Stimulated activated effector memory CD8-positive, alpha-beta T cell treated with anti-CD3 and anti-CD28 coated beads, Interleukin-12 subunit alpha, Interleukin-12 subunit beta, amount 100 ng/mL, for 72 hours (primary cell): ENCODE measurements at regions not wholly inside any gene's neighbourhood (a gene's known extent, or its start where the extent isn't known, plus 50 kb on each side); places are given as distances from the start of the nearest gene placed in this dataset.
"Not testable (repeated sequence)": the region's sequence is repeated elsewhere in the genome, so short reads cannot be mapped to it uniquely, and the experiment has no call there.

Experiments
- ATAC-seq: fragments of 150-1000 bp; cut with Tn5 transposase; 2 replicates; pipeline ENCODE4 v1.10.0; 2021
- DNase-seq, 2 donors: peaks; one replicate each; pipeline ENCODE4 v3.0.0; 2021 to 2022; ENCODE audit warnings: low spot score in 2 of 2
- H3K27ac Mint-ChIP-seq: one replicate; pipeline ENCODE4 v1.8.0; 2022; ENCODE audit warnings: mild to moderate bottlenecking, mixed read lengths
- H3K36me3 Mint-ChIP-seq: one replicate; pipeline ENCODE4 v1.8.0; 2022; ENCODE audit warnings: mild to moderate bottlenecking, mixed read lengths
- H3K4me1 Mint-ChIP-seq: one replicate; pipeline ENCODE4 v1.8.0; 2022; ENCODE audit warnings: mixed read lengths
- H3K4me3 Mint-ChIP-seq: one replicate; pipeline ENCODE4 v1.8.0; 2022; ENCODE audit warnings: mild to moderate bottlenecking, mixed read lengths
- H3K9me3 Mint-ChIP-seq: one replicate; pipeline ENCODE4 v1.8.0; 2022; ENCODE audit warnings: mixed read lengths

DNA sequence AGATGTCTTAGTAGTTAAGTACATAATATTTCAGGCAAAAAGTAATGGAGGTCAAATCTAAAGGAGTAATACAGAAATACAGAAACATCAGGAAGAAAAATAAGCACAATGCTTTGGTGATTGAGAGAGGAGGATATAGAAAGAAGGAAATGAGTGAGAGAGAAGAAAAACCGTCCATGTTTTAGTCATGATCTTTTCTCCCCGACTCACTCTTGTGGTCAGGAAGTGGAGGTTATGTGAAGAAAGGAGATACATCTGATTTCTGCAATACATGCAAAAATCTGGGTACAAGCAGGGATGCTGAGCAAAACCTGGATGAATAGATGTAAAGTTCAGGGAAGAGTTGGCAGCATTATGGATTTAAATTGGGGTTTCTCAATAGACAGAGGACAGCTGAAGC, 1122.5 kb downstream of the SORCS3 start:
- Mint-ChIP-seq H3K36me3 (no peaks in the 10 kb centered on the region), H3K4me1 (no peaks in the 10 kb centered on the region), H3K9me3 (peaks cover 23% of the 10 kb centered on the region), H3K27ac (no peak overlapping the region), H3K4me3 (no peak overlapping the region)
- ATAC-seq (no peak), DNase-seq (no peak)

DNA sequence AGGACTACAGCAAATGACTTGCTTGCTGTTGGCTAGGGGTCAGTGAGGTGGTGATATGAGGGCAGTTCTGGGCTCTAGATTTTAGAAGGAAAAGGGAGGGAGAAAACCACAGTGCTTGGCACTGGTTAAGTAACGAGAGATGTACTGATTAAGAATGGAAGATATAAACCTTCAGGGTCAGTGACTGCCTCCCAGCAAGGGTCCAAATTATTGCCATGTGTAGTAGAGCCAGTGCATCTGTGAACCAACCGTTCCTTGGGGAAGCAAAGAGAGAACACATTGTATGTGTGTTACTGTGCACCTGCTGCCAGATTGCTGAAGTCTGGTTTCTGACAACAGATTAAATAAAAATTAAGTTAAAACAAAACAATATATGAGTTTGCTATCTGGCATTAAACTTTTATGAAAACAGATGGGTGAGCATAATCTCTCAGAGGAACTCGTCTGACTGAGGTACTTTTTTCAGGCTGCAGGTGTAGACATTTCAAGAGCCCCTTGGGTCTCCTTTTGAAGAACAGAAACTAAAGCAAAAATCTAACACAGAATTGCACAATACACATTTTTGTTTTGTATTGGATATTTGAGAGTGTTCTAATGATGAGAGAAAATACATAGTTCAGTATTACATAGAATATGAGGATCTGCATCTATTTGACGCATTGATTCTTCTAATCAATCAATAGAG, 1120.6 kb downstream of the SORCS3 start:
- H3K9me3 Mint-ChIP-seq: peaks cover 24% of the 10 kb centered on the region
- DNase-seq: no peak
- no peaks in the 10 kb centered on the region for H3K4me1 Mint-ChIP-seq
- H3K36me3 Mint-ChIP-seq: no peaks in the 10 kb centered on the region
- ATAC-seq: no peak
- no peak overlapping the region for H3K27ac Mint-ChIP-seq
- no peak overlapping the region for H3K4me3 Mint-ChIP-seq

DNA sequence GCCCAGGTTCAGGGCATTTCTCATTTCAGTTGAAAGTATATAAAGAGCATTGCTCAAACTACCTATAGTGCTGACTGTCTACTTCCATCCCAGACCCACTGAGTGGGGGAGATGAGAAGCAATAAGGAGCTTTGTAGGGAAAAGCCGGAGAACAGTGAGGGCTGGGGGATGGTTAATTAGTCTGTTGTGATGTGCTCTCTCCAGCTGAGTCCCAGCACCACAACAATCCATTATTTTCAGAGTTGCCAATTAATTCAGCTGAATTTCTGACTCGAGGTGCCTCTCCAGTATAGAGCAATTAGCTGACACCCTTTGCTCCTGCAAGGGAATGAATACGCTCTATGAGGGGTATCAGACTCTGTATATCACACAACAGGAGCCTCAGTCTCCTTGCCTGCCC, 1118.6 kb downstream of the SORCS3 start:
- peaks cover 22% of the 10 kb centered on the region for H3K9me3 Mint-ChIP-seq
- ATAC-seq (no peak), DNase-seq (no peak)
- H3K27ac Mint-ChIP-seq: no peak overlapping the region
- H3K36me3 Mint-ChIP-seq: no peaks in the 10 kb centered on the region
- no peaks in the 10 kb centered on the region for H3K4me1 Mint-ChIP-seq
- no peak overlapping the region for H3K4me3 Mint-ChIP-seq

DNA sequence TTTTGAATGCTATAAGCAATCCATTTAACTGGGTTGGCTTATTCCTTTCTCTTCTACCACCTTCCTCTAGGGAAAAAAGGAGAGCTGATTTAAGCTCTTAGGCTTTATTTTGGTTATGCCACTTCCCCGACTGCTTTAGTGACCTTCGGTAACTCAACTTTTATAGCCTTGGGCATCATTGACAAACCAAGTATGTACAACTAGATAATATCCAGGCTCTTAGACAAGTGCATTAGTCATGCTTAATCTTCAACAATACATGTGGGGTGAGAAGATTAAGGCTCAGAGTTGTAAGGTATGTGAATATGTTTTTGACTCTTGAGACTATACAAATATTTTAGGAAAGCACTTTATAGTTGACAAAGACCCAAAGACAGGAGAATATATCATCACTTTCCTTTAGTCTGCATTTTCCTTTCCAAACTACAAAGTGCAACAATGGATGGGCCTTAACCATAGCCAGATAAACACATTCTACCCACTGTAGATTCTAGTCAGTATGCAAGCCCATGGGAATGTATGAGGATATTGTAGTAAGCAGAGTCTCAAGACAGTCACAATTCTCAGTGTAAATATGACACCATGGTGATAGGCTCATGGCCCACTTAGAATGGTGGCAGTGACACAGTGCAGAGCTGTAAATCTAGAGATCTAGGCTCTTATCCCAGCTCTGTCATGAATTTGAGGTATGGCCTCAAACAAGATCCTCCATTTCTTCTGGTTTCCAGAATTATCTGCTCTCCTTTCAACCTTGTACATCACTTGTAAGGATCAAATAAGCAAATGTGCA, 1117.3 kb downstream of the SORCS3 start:
- no peak for DNase-seq
- Mint-ChIP-seq H3K36me3 (no peaks in the 10 kb centered on the region), H3K9me3 (peaks cover 16% of the 10 kb centered on the region), H3K27ac (no peak overlapping the region), H3K4me3 (no peak overlapping the region), H3K4me1 (no peaks in the 10 kb centered on the region)
- ATAC-seq: no peak

DNA sequence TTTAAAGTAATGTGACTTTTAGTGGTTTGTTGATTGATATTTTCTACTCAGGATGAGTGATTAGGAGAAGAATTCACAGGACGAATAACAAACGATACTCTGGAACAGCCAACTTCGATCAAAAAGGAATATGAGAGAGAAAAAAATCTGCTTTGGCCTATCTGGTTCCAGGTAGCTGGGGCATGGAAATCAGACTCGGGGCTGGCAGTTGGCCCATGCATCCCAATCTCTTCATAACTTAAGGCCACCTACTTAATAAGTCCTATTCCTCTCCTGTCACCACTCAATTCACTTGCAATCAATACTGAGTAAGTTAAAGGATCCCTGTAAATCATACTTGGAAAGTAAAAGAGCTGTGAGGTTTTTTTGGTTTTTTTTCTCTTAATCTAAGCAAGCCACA, 1116.2 kb downstream of the SORCS3 start:
- DNase-seq (no peak), ATAC-seq (no peak)
- no peaks in the 10 kb centered on the region for H3K36me3 Mint-ChIP-seq
- no peak overlapping the region for H3K27ac Mint-ChIP-seq
- H3K9me3 Mint-ChIP-seq: peaks cover 12% of the 10 kb centered on the region
- H3K4me1 Mint-ChIP-seq: no peaks in the 10 kb centered on the region
- H3K4me3 Mint-ChIP-seq: no peak overlapping the region

DNA sequence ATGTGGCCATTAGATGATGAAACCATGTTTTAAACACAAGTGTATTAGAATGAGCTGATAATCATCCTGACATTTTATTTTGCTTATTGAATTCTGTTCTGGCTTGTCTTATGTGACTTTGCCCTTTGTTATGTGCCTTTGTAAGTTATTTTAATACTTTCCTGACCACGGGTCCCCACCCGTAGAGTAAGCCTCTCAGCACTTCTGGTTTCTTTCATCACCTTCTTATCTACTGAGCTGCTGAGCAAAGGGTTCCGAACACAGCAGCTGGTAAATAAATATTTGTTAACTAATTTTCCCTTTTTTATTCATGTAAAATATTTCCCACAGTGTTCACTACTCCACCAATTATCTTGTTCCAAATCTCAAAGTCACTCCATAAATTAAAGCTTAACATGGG, 1115.3 kb downstream of the SORCS3 start:
- no peaks in the 10 kb centered on the region for H3K4me1 Mint-ChIP-seq
- no peaks in the 10 kb centered on the region for H3K36me3 Mint-ChIP-seq
- DNase-seq (no peak), ATAC-seq (no peak)
- H3K9me3 Mint-ChIP-seq: peaks cover 9% of the 10 kb centered on the region
- no peak overlapping the region for H3K27ac Mint-ChIP-seq
- no peak overlapping the region for H3K4me3 Mint-ChIP-seq

DNA sequence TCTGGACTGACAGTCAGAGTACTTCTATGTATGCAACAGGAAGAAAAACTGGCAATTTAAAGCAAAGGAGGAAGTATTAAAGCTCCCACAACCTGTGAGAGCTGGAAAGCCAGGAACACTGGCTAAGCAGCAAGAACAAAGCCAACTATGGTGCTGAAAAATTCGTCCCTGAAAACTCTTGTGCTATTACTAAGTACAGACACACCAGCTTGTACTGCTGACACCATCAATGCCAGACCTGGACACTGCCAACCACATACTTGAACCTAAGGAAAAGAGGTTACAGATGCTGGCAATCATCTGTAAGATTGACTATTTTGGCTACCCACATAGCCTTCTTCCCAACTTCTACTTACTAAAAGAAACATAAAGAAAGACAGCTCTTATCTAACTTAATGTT, 1110.6 kb downstream of the SORCS3 start:
- peaks cover 13% of the 10 kb centered on the region for H3K9me3 Mint-ChIP-seq
- no peak overlapping the region for H3K27ac Mint-ChIP-seq
- H3K4me3 Mint-ChIP-seq: no peak overlapping the region
- DNase-seq (no peak), ATAC-seq (no peak)
- H3K4me1 Mint-ChIP-seq: no peaks in the 10 kb centered on the region
- H3K36me3 Mint-ChIP-seq: no peaks in the 10 kb centered on the region

DNA sequence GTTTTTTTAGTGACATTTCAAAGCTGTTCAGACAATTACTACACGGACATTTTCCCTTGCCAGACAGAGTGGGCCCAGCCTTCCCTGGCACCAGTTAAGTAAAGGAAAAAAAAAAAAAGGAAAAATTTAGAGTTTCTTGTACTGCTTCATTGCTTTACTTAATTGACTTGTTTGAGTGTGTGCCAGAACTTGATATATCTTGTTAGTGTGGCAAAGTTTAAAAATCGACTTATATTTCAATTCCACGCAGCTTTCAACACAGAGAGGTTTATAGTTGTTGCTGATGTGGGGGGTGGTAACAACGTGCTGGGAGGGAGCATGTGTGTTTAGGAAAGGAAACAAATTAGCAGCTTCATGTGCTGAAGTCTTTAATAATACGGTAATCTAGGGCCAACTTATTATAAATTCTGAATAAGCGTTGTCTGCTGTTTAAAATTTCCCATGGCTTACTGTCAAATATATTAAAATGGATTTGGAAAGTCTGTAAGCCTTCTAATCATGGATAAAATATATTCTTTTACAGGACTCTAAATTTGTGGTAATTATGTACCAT, 1104.6 kb downstream of the SORCS3 start:
- ATAC-seq (no peak), DNase-seq (no peak)
- Mint-ChIP-seq H3K4me1 (no peaks in the 10 kb centered on the region), H3K9me3 (peaks cover 19% of the 10 kb centered on the region), H3K27ac (no peak overlapping the region), H3K4me3 (no peak overlapping the region), H3K36me3 (no peaks in the 10 kb centered on the region)

DNA sequence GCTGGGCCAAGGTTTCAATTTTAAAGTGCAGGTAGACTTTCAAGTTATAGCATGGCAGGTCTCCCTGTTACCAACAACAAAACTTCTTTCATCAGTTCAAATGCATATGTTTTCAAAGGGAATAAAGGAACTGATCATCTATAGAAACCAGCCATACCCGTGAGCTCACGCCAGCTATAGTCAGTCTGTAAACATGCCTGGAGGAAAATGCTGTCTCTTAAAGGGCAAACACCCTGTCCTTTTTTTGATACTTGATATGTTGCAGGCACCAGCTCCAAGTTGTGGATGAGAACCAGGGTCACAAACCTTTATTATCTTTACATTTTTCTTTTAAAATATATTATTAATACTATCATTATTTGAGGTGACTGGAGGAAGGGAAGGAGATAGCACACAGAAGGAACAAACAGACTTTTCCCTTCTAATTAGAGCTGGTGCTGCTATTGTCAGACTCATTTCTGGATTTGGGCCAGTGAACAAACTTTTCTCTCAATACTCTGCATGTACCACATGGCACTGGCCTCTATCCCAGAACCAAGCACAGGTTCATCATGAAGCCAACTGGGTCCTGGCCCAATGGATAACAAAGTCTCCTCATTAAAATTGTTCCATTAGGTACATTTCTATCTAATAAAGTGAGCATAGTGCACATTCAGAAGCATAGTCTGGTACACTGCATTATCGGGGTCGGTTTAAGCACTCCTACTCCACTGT, 1102.4 kb downstream of the SORCS3 start:
- Mint-ChIP-seq H3K36me3 (no peaks in the 10 kb centered on the region), H3K4me1 (no peaks in the 10 kb centered on the region), H3K27ac (no peak overlapping the region), H3K9me3 (peaks cover 11% of the 10 kb centered on the region), H3K4me3 (no peak overlapping the region)
- DNase-seq: no peak
- ATAC-seq: no peak

DNA sequence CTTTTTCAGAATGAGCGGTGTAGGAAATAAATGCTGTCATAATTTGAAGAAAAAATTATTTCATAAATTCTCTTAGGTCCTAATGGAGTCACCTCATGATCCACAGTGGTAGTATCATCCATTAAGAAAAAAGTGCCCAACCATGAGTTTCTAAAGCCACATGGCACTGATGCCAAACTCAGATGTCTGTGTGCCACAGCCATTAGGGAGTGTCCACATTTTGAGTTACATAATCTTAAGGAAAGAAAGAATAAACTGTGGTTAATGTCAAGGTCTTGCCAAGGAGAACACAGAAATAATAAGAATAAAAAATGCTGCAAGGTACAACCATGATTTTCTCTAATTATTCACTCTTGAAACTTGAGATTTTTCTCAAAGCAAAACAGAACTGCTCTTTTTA, 1101.8 kb downstream of the SORCS3 start:
- H3K4me1 Mint-ChIP-seq: no peaks in the 10 kb centered on the region
- no peak overlapping the region for H3K4me3 Mint-ChIP-seq
- H3K36me3 Mint-ChIP-seq: no peaks in the 10 kb centered on the region
- DNase-seq (no peak), ATAC-seq (no peak)
- H3K27ac Mint-ChIP-seq: no peak overlapping the region
- peaks cover 11% of the 10 kb centered on the region for H3K9me3 Mint-ChIP-seq

DNA sequence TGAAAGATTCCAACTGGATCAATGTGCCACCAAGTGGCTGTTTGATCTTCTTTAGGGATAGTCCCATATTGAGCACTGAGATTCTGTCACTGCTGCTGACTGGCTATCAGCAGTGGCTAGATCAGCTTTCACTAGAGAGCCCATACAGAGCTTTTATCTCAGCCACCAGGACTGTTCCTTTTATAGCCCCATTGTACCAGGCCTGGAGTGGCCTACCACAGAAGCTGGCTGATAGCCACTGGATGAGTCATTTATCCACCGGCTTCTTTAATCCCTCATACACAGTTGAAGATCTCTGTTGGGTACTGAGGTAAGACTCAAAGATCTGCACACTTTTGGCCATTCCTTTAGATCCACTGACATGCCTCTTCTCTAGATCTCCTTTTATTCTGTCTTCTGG, 1101.1 kb downstream of the SORCS3 start:
- ATAC-seq: no peak
- Mint-ChIP-seq H3K27ac (no peak overlapping the region), H3K36me3 (no peaks in the 10 kb centered on the region), H3K4me3 (no peak overlapping the region), H3K4me1 (no peaks in the 10 kb centered on the region), H3K9me3 (peaks cover 13% of the 10 kb centered on the region)
- no peak for DNase-seq

DNA sequence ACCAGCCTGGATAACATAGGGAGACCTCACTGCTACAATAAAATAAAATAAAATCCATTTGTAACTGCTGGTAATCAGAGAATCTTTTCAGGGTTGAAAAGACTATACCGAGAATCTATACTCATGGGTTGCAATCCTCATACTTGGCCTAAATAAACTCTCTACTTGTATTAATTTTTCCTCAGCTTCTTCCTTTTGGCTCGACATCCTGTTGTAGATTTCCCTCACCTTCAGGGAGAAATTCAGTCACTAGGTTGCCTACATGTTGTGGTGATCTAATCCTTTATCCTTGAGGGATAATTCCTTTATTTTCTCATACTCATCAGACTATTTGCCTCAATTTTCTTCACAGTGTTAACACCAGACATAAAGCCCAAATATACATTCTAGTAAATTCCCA, 1093.4 kb downstream of the SORCS3 start:
- ATAC-seq (no peak), DNase-seq (no peak)
- Mint-ChIP-seq H3K4me1 (no peaks in the 10 kb centered on the region), H3K4me3 (no peak overlapping the region), H3K36me3 (no peaks in the 10 kb centered on the region), H3K9me3 (peaks cover 5% of the 10 kb centered on the region), H3K27ac (no peak overlapping the region)

DNA sequence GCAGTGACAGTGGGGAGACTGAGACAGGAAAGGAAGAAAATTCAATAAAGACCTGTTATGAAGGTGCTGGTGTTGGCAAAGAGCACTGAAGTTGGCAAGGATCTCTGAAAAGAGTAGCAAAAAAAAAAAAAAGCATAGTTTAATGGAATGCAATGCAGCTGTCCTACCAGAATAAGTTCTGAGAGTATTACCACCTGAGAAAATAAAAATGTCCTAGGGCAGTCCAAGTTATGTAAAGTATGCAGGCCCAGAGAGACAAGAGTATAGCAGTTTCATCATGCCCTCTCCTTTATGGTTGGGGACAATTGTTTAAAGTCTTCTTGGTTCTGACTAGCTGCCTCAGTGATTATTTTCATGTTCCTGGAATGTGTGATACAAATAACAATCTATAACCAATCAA, 1092.8 kb downstream of the SORCS3 start:
- Mint-ChIP-seq H3K36me3 (no peaks in the 10 kb centered on the region), H3K4me1 (no peaks in the 10 kb centered on the region), H3K27ac (no peak overlapping the region), H3K4me3 (no peak overlapping the region), H3K9me3 (peaks cover 5% of the 10 kb centered on the region)
- DNase-seq (no peak), ATAC-seq (no peak)

DNA sequence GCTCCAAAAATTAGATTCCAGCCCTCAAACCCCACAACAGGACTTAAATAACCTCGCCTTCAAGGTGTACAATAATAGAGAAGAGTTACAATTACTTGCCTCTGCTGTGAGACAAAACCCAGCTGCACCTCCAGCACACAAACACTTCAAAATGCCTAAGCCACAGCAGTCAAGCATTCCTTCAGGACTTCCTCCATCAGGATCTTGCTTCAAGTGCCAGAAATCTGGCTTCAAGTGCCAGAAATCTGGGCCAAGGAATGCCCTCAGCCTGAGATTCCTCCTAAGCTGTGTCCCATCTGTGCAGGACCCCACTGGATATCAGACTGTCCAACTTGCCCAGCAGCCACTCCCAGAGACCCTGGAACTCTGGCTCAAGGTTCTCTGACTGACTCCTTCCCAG, 1088.3 kb downstream of the SORCS3 start:
- no peak overlapping the region for H3K27ac Mint-ChIP-seq
- DNase-seq (no peak), ATAC-seq (no peak)
- H3K36me3 Mint-ChIP-seq: no peaks in the 10 kb centered on the region
- no peak overlapping the region for H3K4me3 Mint-ChIP-seq
- H3K4me1 Mint-ChIP-seq: no peaks in the 10 kb centered on the region
- peaks cover 4% of the 10 kb centered on the region for H3K9me3 Mint-ChIP-seq

DNA sequence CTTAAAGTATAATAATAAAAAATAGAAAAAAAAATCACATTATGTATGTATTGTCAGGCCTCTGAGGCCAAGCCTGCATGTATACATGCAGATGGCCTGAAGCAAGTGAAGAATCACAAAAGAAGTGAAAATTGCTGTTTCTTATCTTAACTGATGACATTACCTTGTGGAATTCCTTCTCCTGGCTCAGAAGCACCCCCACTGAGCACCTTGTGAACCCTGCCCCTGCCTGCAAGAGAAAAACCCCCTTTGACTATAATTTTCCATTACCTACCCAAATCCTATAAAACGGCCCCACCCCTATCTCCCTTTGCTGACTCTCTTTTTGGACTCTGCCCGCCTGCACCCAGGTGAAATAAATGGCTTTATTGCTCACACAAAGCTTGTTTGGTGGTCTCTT, 1086.5 kb downstream of the SORCS3 start:
- H3K4me1 Mint-ChIP-seq, ATAC-seq, H3K9me3 Mint-ChIP-seq: not testable (repeated sequence)

DNA sequence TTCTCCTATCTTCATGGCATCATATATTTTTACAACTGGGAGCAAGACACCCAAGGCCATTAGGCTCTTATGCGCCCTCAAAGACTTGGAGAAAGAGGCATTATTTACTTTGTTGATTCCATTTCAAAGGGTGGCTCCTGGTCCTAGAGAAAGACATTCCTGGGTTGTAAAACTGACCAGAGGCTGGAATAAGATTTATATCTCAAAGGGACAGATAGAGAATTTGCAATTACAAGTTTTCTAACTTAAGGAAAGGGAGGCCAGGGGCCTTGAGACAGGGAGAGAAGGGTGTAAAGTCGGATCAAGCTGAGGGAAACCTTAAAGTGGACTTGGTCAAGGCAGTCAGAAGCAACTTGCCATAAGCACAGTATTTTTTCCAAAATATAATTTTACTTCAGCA, 1086.0 kb downstream of the SORCS3 start:
- H3K4me1 Mint-ChIP-seq: no peaks in the 10 kb centered on the region
- no peak overlapping the region for H3K27ac Mint-ChIP-seq
- no peaks in the 10 kb centered on the region for H3K36me3 Mint-ChIP-seq
- DNase-seq: no peak
- H3K9me3 Mint-ChIP-seq: peaks cover 4% of the 10 kb centered on the region
- H3K4me3 Mint-ChIP-seq: no peak overlapping the region
- ATAC-seq: no peak

More for the DNA sequence above, 1086.5 kb downstream of the SORCS3 start:
- DNase-seq, H3K27ac Mint-ChIP-seq, H3K36me3 Mint-ChIP-seq, H3K4me3 Mint-ChIP-seq: not testable (repeated sequence)
